ENCODE measurements at regions not wholly inside any gene's neighbourhood (a gene's known extent, or its start where the extent isn't known, plus 50 kb on each side); places are given as distances from the start of the nearest gene placed in this dataset.

DNA sequence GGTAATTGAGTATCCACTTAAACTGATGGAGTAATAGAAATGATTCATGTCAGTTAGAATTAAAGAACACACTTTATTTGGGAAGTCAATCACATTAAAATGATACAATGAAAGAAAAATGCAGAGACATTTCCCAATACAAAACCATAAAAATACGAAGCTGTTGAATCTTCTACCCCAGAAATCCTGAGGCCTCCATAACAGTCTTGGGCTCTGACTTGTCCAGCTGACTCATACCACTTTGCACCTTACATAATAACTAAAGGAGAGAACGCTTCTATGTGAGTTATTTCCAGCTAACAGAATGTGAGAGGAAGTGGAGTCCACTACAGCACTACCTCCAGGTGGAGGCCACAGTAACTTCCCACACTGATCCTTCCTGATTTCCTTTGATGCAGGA, 305.0 kb downstream of the MRPS30 start:
- TF ChIP-seq TEAD4 (CRISPR knock-in tag; IDR thresholded peaks at IDR 0.05) (no peak), CTCF (IDR thresholded peaks at IDR 0.05) (no peak), CREB1 (CRISPR knock-in tag; IDR thresholded peaks at IDR 0.05) (no peak), SP1 (CRISPR knock-in tag; conservative IDR thresholded peaks at IDR 0.05) (no peak)
- TF ChIP-seq, protein P1, sequence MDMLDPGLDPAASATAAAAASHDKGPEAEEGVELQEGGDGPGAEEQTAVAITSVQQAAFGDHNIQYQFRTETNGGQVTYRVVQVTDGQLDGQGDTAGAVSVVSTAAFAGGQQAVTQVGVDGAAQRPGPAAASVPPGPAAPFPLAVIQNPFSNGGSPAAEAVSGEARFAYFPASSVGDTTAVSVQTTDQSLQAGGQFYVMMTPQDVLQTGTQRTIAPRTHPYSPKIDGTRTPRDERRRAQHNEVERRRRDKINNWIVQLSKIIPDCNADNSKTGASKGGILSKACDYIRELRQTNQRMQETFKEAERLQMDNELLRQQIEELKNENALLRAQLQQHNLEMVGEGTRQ (CRISPR knock-in tag; IDR thresholded peaks at IDR 0.05), result no peak

All from WTC11 (cell line).